GM10266 (cell line): ENCODE measurements at regions not wholly inside any gene's neighbourhood (a gene's known extent, or its start where the extent isn't known, plus 50 kb on each side); places are given as distances from the start of the nearest gene placed in this dataset.

Experiments
- DNase-seq: peaks from one replicate; pipeline ENCODE4 v3.0.0; 2012; ENCODE audit errors: extremely low spot score
- CTCF ChIP-seq: IDR thresholded peaks from 2 replicates; pipeline ENCODE4 v1.5.1; 2012; ENCODE audit warnings: mild to moderate bottlenecking, low read depth; ENCODE audit not compliant: control insufficient read depth, insufficient read depth; ENCODE audit errors: missing control alignments

- no peak for TF ChIP-seq CTCF
- DNase-seq: no peak
These were observed 238.7 kb downstream of the TFCP2L1 start for GRCh38 chr2:121046335-121046734.

- DNase-seq: no peak
- TF ChIP-seq CTCF: no peak
These were observed 237.6 kb downstream of the TFCP2L1 start for GRCh38 chr2:121047383-121047782.

- no peak for TF ChIP-seq CTCF
- no peak for DNase-seq
These were observed 235.9 kb downstream of the TFCP2L1 start for GRCh38 chr2:121049131-121049530.

- no peak for DNase-seq
- no peak for TF ChIP-seq CTCF
These were observed 234.9 kb downstream of the TFCP2L1 start for GRCh38 chr2:121049950-121050585.

GRCh38 chr2:121051311-121051710 lies 233.7 kb downstream of the TFCP2L1 start:
- no peak for TF ChIP-seq CTCF
- no peak for DNase-seq

- TF ChIP-seq CTCF: no peak
- no peak for DNase-seq
These were observed 233.0 kb downstream of the TFCP2L1 start for GRCh38 chr2:121052023-121052422.

- no peak for TF ChIP-seq CTCF
These were observed 232.5 kb downstream of the TFCP2L1 start for GRCh38 chr2:121052521-121052920.

More at GRCh38 chr2:121052521-121052920, 232.5 kb downstream of the TFCP2L1 start:
- DNase-seq: no peak
